Thymus (tissue), 11 donors: ENCODE measurements at regions not wholly inside any gene's neighbourhood (a gene's known extent, or its start where the extent isn't known, plus 50 kb on each side); places are given as distances from the start of the nearest gene placed in this dataset.

Source experiments
- DNase-seq, 9 donors: peaks; one replicate each; pipeline ENCODE4 v3.0.0-alpha.2; 2013; ENCODE audit warnings: low spot score in 9 of 9, low read depth in 6 of 9, missing footprints in 1 of 9
- H3K27ac ChIP-seq, 2 donors: one replicate each; pipeline ENCODE4 v1.5.1; 2013; ENCODE audit warnings: control low read depth in 1 of 2, low read depth in 1 of 2, low read length in 1 of 2, mild to moderate bottlenecking in 1 of 2, moderate library complexity in 1 of 2
- H3K27me3 ChIP-seq, 2 donors: one replicate each; pipeline ENCODE4 v1.5.1; 2013; ENCODE audit warnings: low read length in 1 of 2; ENCODE audit not compliant: control insufficient read depth in 2 of 2, insufficient read depth in 1 of 2
- H3K36me3 ChIP-seq, 2 donors: one replicate each; pipeline ENCODE4 v1.5.1; 2013; ENCODE audit warnings: low read length in 1 of 2, mild to moderate bottlenecking in 1 of 2, moderate library complexity in 1 of 2; ENCODE audit not compliant: control insufficient read depth in 2 of 2, insufficient read depth in 2 of 2
- H3K4me1 ChIP-seq, 2 donors: one replicate each; pipeline ENCODE4 v1.5.1; 2013; ENCODE audit warnings: low read length in 2 of 2; ENCODE audit not compliant: control insufficient read depth in 2 of 2, insufficient read depth in 2 of 2
- H3K4me3 ChIP-seq, 2 donors: one replicate each; pipeline ENCODE4 v1.5.1; 2013; ENCODE audit warnings: low read length in 2 of 2, control low read depth in 1 of 2, mild to moderate bottlenecking in 1 of 2
- H3K9me3 ChIP-seq, 2 donors: one replicate each; pipeline ENCODE4 v1.5.1; 2013; ENCODE audit warnings: low read length in 1 of 2, mild to moderate bottlenecking in 1 of 2; ENCODE audit not compliant: control insufficient read depth in 2 of 2, insufficient read depth in 1 of 2
- WGBS: extraction: QIAGEN DNeasy Blood & Tissue Kit; methylation state at CpG from one replicate; pipeline ENCODE4 v1.1.7; 2013; 5-methylcytosine and 5-hydroxymethylcytosine counted together
- donor health status: healthy.

- WGBS, result 30% methylated on average over 10 of the region's 10 CpGs
- DNase-seq, result no peak
- Histone ChIP-seq H3K4me3 (no peak overlapping the region), H3K27me3 (peaks cover 2 to 35% of the 10 kb centered on the region in 2 donors), H3K36me3 (no peaks in the 10 kb centered on the region), H3K27ac (no peak overlapping the region), H3K4me1 (peaks cover 0 to 8% of the 10 kb centered on the region in 2 donors), H3K9me3 (no peaks in the 10 kb centered on the region)
These were observed 73.6 kb downstream of the TEX51 start for GRCh38 chr2:126972279-126972626.

GRCh38 chr2:126973745-126974144 is 75.1 kb downstream of the TEX51 start:
- 94% methylated on average over 2 of the region's 2 CpGs for WGBS
- peaks cover 2 to 35% of the 10 kb centered on the region in 2 donors for H3K27me3 ChIP-seq
- DNase-seq, result no peak

DNA sequence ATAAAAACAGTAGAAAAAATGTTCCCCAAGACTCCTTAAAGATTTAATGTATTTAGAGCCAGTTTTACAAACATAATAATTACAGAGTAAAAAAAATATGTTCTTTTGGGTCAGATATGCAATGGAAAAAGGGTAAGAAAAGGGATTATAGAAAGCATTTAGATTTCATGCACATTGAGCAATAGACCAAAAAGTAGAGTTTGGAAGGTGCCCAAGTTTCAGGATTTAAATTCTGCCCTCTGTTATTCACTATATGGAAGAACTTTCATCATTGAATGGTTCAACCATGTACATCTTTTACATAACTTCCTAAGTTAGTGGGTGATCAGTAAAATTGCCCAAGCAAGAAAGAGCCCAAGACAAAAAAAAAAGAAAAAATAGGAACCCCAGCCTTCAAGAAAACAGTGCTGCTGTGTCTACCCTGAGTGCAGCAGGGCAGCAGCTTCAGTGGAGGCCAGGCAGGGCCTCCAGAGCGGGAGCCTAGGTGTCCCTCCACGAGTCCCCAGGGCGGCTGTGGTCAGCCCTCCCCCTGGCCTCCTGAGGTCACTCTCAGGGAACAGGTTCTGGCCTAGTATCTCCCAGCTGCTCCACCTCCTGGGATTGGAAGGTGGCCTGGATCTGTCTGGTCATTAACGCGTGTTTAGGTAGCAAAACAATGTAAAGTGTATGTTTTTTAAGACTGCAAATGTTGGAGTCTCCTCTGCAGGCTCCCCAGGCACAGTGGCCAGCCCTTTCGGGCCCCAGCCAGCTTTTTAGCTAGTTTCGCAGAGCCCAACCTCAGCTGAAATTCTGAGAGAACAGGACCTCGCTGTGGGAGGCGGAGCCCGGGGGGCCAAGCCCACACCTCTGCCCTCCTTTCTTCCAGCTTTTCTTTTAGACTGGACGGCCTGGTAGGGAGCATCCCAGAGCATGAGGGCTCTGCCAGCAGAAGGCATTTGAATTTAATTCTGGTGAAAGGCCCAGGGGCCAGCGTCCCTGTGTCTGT is 77.3 kb downstream of the TEX51 start:
- Histone ChIP-seq H3K27ac (no peak overlapping the region), H3K27me3 (peaks cover 2 to 26% of the 10 kb centered on the region in 2 donors), H3K4me1 (peaks cover 0 to 8% of the 10 kb centered on the region in 2 donors), H3K9me3 (no peaks in the 10 kb centered on the region), H3K36me3 (no peaks in the 10 kb centered on the region), H3K4me3 (no peak overlapping the region)
- no peak for DNase-seq
- 94% methylated on average over 12 of the region's 12 CpGs for WGBS

More at GRCh38 chr2:126973745-126974144, 75.1 kb downstream of the TEX51 start:
- Histone ChIP-seq H3K4me1 (peaks cover 0 to 8% of the 10 kb centered on the region in 2 donors), H3K27ac (no peak overlapping the region), H3K36me3 (no peaks in the 10 kb centered on the region), H3K4me3 (no peak overlapping the region), H3K9me3 (no peaks in the 10 kb centered on the region)

GRCh38 chr2:126976721-126977328 is 78.1 kb downstream of the TEX51 start:
- H3K27me3 ChIP-seq, result peaks cover 2 to 17% of the 10 kb centered on the region in 2 donors
- H3K36me3 ChIP-seq, result no peaks in the 10 kb centered on the region
- H3K9me3 ChIP-seq, result no peaks in the 10 kb centered on the region
- H3K4me3 ChIP-seq, result no peak overlapping the region
- H3K4me1 ChIP-seq, result peaks cover 0 to 5% of the 10 kb centered on the region in 2 donors
- no peak for DNase-seq
- 95% methylated on average over 30 of the region's 30 CpGs for WGBS
- H3K27ac ChIP-seq, result no peak overlapping the region

DNA sequence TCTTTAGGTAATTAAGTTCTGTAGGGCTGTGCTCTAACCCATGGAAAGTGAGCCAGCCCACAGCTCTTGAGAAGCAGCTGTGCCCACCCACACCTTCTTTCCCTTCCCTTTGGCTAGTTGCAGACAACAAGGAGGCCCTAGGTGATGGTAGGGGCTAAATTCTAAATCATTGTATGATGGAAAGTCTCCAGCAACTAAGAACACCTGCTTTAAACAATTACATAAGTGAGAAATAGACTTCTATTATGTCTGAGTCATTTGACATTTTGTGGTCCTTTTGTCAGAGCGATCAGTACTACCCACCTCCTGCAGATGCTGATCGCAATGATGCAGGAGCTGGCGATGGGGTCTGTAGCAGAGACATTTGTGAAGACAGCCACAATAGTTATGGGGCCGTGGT is 79.6 kb downstream of the TEX51 start:
- 87% methylated on average over 4 of the region's 4 CpGs for WGBS
- Histone ChIP-seq H3K27ac (no peak overlapping the region), H3K27me3 (peaks cover 0 to 8% of the 10 kb centered on the region in 2 donors), H3K36me3 (no peaks in the 10 kb centered on the region), H3K4me3 (no peak overlapping the region), H3K4me1 (no peaks in the 10 kb centered on the region), H3K9me3 (no peaks in the 10 kb centered on the region)
- no peak for DNase-seq

DNA sequence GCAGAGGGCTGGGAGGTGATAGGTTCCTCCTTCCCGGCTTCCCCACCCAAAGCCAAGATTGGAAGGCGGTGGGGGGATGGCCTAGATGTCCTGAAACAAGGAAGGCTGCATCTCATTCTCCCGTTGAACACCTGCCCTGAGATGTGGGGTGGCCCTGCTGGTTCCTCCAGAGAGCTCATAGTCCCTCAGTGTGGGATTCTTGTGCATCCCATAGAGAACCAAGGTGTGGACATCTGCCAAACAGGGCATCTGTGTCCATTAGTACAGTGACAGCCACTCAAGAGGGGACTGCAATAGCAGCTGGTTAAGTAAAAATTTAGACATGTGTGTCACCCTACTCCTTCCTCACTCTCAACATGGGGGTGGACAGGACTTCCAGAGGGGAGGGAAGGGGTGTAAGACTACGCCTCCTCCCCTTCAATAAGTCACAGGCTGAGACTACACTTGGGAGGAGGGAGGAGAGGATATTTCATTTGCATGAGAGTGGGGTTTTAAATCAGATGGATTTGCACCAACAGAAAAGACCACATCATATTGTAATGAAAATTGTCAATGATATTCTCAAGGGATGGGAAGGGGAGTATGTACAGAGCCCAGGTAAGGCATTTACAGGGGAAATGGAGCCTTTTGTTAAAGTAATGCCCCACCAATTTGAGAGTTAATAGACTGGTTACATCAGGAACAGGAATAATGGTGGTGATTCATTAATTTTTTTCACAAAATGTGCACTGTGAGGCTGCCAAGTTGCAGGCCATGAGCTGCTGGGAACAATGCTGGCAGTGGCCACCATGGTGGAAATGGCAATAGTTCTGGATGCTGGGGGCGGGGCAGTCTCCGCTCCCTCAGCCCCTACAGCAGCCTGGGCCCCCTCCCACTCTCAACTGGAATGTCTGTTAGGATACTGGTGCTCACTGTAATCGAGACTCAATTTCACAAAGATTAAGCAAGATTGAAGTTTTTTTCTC is 80.6 kb downstream of the TEX51 start:
- Histone ChIP-seq H3K27me3 (no peaks in the 10 kb centered on the region), H3K4me3 (no peak overlapping the region), H3K36me3 (no peaks in the 10 kb centered on the region), H3K9me3 (no peaks in the 10 kb centered on the region), H3K4me1 (no peaks in the 10 kb centered on the region), H3K27ac (no peak overlapping the region)
- 83% methylated on average over 7 of the region's 7 CpGs for WGBS
- no peak for DNase-seq

- Histone ChIP-seq H3K27ac (no peak overlapping the region), H3K27me3 (no peaks in the 10 kb centered on the region), H3K4me3 (no peak overlapping the region), H3K36me3 (no peaks in the 10 kb centered on the region), H3K9me3 (no peaks in the 10 kb centered on the region), H3K4me1 (no peaks in the 10 kb centered on the region)
- WGBS, result 95% methylated on average over 6 of the region's 6 CpGs
- no peak for DNase-seq
These were observed 82.8 kb downstream of the TEX51 start for GRCh38 chr2:126981476-126981875.

DNA sequence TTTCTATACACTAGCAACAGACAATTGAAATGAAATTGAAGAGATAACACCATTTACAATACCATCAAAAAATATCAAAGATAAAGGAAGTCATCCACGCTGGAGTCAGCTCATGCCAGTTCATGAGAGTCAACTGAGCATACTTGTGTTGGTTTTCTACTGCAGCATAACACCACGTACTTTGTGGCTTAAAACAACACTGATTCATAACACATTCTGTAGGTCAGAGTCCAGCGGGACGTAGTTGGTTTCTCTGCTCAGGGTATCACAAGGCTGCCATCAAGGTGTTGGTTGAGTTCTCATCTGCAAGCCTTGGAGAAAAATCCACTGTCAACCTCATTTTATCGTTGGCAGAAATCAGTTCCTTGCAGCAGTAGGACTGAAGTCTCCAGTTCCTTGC is 84.2 kb downstream of the TEX51 start:
- Histone ChIP-seq H3K27me3 (no peaks in the 10 kb centered on the region), H3K4me3 (no peak overlapping the region), H3K36me3 (no peaks in the 10 kb centered on the region), H3K4me1 (no peaks in the 10 kb centered on the region), H3K27ac (no peak overlapping the region), H3K9me3 (peaks cover 0 to 3% of the 10 kb centered on the region in 2 donors)
- no peak for DNase-seq
- WGBS, result 93% methylated on average over 5 of the region's 5 CpGs
